ENCODE measurements at regions not wholly inside any gene's neighbourhood (a gene's known extent, or its start where the extent isn't known, plus 50 kb on each side); places are given as distances from the start of the nearest gene placed in this dataset.

- TF ChIP-seq ZMAT4 (CRISPR knock-in tag; IDR thresholded peaks at IDR 0.05) (no peak), ZNF138 (CRISPR knock-in tag; conservative IDR thresholded peaks at IDR 0.05) (no peak), NR3C1 (CRISPR knock-in tag; conservative IDR thresholded peaks at IDR 0.05; ENCODE audit: low read depth) (no peak), E2F5 (CRISPR knock-in tag; IDR thresholded peaks at IDR 0.05) (no peak), CREM (CRISPR knock-in tag; IDR thresholded peaks at IDR 0.05) (no peak), ARID4B (CRISPR knock-in tag; IDR thresholded peaks at IDR 0.05; ENCODE audit: borderline replicate concordance) (no peak), JUN (CRISPR knock-in tag; IDR thresholded peaks at IDR 0.05) (no peak)
- TF ChIP-seq, protein P1, sequence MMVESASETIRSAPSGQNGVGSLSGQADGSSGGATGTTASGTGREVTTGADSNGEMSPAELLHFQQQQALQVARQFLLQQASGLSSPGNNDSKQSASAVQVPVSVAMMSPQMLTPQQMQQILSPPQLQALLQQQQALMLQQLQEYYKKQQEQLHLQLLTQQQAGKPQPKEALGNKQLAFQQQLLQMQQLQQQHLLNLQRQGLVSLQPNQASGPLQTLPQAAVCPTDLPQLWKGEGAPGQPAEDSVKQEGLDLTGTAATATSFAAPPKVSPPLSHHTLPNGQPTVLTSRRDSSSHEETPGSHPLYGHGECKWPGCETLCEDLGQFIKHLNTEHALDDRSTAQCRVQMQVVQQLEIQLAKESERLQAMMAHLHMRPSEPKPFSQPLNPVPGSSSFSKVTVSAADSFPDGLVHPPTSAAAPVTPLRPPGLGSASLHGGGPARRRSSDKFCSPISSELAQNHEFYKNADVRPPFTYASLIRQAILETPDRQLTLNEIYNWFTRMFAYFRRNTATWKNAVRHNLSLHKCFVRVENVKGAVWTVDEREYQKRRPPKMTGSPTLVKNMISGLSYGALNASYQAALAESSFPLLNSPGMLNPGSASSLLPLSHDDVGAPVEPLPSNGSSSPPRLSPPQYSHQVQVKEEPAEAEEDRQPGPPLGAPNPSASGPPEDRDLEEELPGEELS (CRISPR knock-in tag; IDR thresholded peaks at IDR 0.05) = no peak
- TF ChIP-seq, protein P2, sequence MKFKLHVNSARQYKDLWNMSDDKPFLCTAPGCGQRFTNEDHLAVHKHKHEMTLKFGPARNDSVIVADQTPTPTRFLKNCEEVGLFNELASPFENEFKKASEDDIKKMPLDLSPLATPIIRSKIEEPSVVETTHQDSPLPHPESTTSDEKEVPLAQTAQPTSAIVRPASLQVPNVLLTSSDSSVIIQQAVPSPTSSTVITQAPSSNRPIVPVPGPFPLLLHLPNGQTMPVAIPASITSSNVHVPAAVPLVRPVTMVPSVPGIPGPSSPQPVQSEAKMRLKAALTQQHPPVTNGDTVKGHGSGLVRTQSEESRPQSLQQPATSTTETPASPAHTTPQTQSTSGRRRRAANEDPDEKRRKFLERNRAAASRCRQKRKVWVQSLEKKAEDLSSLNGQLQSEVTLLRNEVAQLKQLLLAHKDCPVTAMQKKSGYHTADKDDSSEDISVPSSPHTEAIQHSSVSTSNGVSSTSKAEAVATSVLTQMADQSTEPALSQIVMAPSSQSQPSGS (CRISPR knock-in tag; IDR thresholded peaks at IDR 0.05; ENCODE audit: borderline replicate concordance, low read depth) = no peak
- TF ChIP-seq, protein P3, sequence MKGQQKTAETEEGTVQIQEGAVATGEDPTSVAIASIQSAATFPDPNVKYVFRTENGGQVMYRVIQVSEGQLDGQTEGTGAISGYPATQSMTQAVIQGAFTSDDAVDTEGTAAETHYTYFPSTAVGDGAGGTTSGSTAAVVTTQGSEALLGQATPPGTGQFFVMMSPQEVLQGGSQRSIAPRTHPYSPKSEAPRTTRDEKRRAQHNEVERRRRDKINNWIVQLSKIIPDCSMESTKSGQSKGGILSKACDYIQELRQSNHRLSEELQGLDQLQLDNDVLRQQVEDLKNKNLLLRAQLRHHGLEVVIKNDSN (CRISPR knock-in tag; IDR thresholded peaks at IDR 0.05) = no peak
These were observed 153.2 kb downstream of the DDX1 start (continued) for GRCh38 chr2:15744820-15745219.

DNA sequence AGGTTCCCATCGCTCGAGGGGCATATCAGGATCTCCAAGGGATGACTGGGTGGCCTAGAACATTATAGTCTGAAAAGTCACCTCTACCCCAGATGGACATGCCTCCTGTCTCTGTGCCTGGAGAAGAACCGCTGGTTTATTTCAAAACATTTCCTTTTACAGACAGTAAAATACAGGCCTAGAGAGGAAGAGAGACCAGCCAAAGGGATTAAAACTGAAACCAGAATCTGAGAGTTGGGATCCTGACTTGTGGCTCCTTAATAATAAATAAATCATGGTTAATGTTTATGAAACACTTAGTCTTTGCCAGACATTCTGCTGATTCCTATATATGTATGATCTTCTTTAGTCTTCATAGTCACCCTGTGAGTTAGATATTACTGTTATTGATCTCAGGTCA lies 153.7 kb downstream of the DDX1 start:
- ChIA-PET CTCF (no interaction called here), POLR2A (no interaction called here)
- ATAC-seq (no peak), DNase-seq (ENCODE audit: low spot score) (no peak)
- H3K9me3 Mint-ChIP-seq = peaks cover 20% of the 10 kb centered on the region
- 0 out of 2 replicates have a peak, but pooled peaks cover 5% of the 10 kb centered on the region for H3K36me3 Mint-ChIP-seq
- peaks cover 2% of the 10 kb centered on the region; the same call in 1 of the 2 replicates for H3K27me3 Mint-ChIP-seq (ENCODE audit: low read depth)
- H3K4me3 Mint-ChIP-seq = no peak overlapping the region
- H3K27ac Mint-ChIP-seq = no peak overlapping the region
- TF ChIP-seq, protein P4, sequence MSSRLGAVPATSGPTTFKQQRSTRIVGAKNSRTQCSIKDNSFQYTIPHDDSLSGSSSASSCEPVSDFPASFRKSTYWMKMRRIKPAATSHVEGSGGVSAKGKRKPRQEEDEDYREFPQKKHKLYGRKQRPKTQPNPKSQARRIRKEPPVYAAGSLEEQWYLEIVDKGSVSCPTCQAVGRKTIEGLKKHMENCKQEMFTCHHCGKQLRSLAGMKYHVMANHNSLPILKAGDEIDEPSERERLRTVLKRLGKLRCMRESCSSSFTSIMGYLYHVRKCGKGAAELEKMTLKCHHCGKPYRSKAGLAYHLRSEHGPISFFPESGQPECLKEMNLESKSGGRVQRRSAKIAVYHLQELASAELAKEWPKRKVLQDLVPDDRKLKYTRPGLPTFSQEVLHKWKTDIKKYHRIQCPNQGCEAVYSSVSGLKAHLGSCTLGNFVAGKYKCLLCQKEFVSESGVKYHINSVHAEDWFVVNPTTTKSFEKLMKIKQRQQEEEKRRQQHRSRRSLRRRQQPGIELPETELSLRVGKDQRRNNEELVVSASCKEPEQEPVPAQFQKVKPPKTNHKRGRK (CRISPR knock-in tag; IDR thresholded peaks at IDR 0.05; ENCODE audit: borderline replicate concordance) = no peak
- TF ChIP-seq GTF2I (CRISPR knock-in tag; conservative IDR thresholded peaks at IDR 0.05) (no peak), NFYB (CRISPR knock-in tag; conservative IDR thresholded peaks at IDR 0.05; ENCODE audit: low read depth) (no peak), TP53 (CRISPR knock-in tag; IDR thresholded peaks at IDR 0.05) (no peak), CREB1 (CRISPR knock-in tag; IDR thresholded peaks at IDR 0.05) (no peak), ZNF671 (CRISPR knock-in tag; IDR thresholded peaks at IDR 0.05) (no peak), ZBTB43 (CRISPR knock-in tag; IDR thresholded peaks at IDR 0.05) (no peak)
- TF ChIP-seq, protein P1 (CRISPR knock-in tag; IDR thresholded peaks at IDR 0.05) = no peak
- peaks cover 22% of the 10 kb centered on the region for H3K4me1 Mint-ChIP-seq
